Esophagus muscularis mucosa (tissue), 4 donors: ENCODE measurements at regions not wholly inside any gene's neighbourhood (a gene's known extent, or its start where the extent isn't known, plus 50 kb on each side); places are given as distances from the start of the nearest gene placed in this dataset.
"Not testable (repeated sequence)": the region's sequence is repeated elsewhere in the genome, so short reads cannot be mapped to it uniquely, and the experiment has no call there.

ENCODE experiments used
- DNase-seq: peaks from one replicate; pipeline ENCODE4 v3.0.0-alpha.2; 2017; ENCODE audit errors: extremely low spot score
- H3K27ac ChIP-seq, 4 donors: fragments of 200-600 bp; sonication (generic); replicated peaks in 1 of 4; 1 replicate in 3 of 4; 2 replicates in 1 of 4; pipeline ENCODE4 v1.5.1; 2016 to 2019; ENCODE audit warnings: mild to moderate bottlenecking in 1 of 4
- H3K27me3 ChIP-seq, 4 donors: fragments of 200-600 bp; sonication (generic); one replicate each; pipeline versions ENCODE4 v1.5.1 to v1.6.0; 2016 to 2019
- H3K36me3 ChIP-seq, 4 donors: fragments of 200-600 bp; sonication (generic); one replicate each; pipeline ENCODE4 v1.5.1; 2016 to 2019
- H3K4me1 ChIP-seq, 4 donors: fragments of 200-600 bp; sonication (generic); one replicate each; pipeline ENCODE4 v1.5.1; 2016 to 2019
- H3K4me3 ChIP-seq, 4 donors: fragments of 200-600 bp; sonication (generic); 1 replicate in 2 of 4; 2 replicates in 2 of 4; pipeline ENCODE4 v1.5.1; 2016 to 2019; ENCODE audit warnings: mild to moderate bottlenecking in 4 of 4, moderate library complexity in 1 of 4
- H3K9me3 ChIP-seq, 4 donors: fragments of 200-600 bp; sonication (generic); 1 replicate in 3 of 4; 2 replicates in 1 of 4; pipeline ENCODE4 v1.5.1; 2016 to 2019
- CTCF ChIP-seq, 3 experiments: fragments of 200-600 bp in 2 of 3; fragments of 450-650 bp in 1 of 3; sonication (generic) in 2 of 3; IDR thresholded peaks; one replicate each; pipeline ENCODE4 v1.5.1; 2017 to 2019; ENCODE audit warnings: antibody characterized with exemption in 3 of 3, mild to moderate bottlenecking in 2 of 3, moderate library complexity in 1 of 3
- EP300 ChIP-seq: sonication (generic); formaldehyde crosslinking; IDR thresholded peaks from one replicate; pipeline ENCODE4 v1.6.1; 2017; ENCODE audit warnings: antibody characterized with exemption
- POLR2A ChIP-seq: fragments of 450-650 bp; IDR thresholded peaks from one replicate; pipeline ENCODE4 v1.6.1; 2017; ENCODE audit warnings: antibody characterized with exemption, moderate library complexity, mild to moderate bottlenecking, low read depth
- POLR2AphosphoS5 ChIP-seq, 2 donors: sonication (generic); formaldehyde crosslinking; IDR thresholded peaks; one replicate each; pipeline ENCODE4 v1.6.1; 2017; ENCODE audit warnings: antibody characterized with exemption in 2 of 2
- WGBS: methylation state at CpG from one replicate; pipeline ENCODE4 v1.1.5; 2018; 5-methylcytosine and 5-hydroxymethylcytosine counted together
- intact Hi-C: fragments of 100-400 bp; cut with DNase I; formaldehyde crosslinking; loops from one replicate; pipeline ENCODE4 v1.15.1; 2023

- Histone ChIP-seq H3K27me3 (no peaks in the 10 kb centered on the region), H3K4me1 (peaks cover 8 to 24% (median 12%) of the 10 kb centered on the region in 4 donors), H3K27ac (no peak overlapping the region), H3K36me3 (no peaks in the 10 kb centered on the region), H3K9me3 (no peaks in the 10 kb centered on the region), H3K4me3 (no peak overlapping the region)
- TF ChIP-seq EP300: no peak
- TF ChIP-seq POLR2AphosphoS5 (IDR thresholded peaks at IDR 0.05): no peak
- TF ChIP-seq POLR2A: no peak
- no peak for TF ChIP-seq CTCF (IDR thresholded peaks at IDR 0.05)
- whole genome bisulfite sequencing: 50% methylated on average over 2 of the region's 2 CpGs
- intact Hi-C loops: no loop called here
- DNase-seq: no peak
Measured at GRCh38 chr10:20596911-20597310, 300.2 kb downstream of the NEBL start.

GRCh38 chr10:20596065-20596755 is 300.9 kb downstream of the NEBL start:
- Histone ChIP-seq H3K27ac (no peak overlapping the region), H3K4me3 (no peak overlapping the region), H3K9me3 (no peaks in the 10 kb centered on the region), H3K36me3 (no peaks in the 10 kb centered on the region), H3K27me3 (no peaks in the 10 kb centered on the region), H3K4me1 (peaks cover 8 to 24% (median 12%) of the 10 kb centered on the region in 4 donors)
- 54% methylated on average over 1 of the region's 1 CpG for WGBS
- no peak for DNase-seq
- TF ChIP-seq POLR2AphosphoS5 (IDR thresholded peaks at IDR 0.05) (no peak), EP300 (no peak), POLR2A (no peak), CTCF (IDR thresholded peaks at IDR 0.05) (no peak)
- intact Hi-C loops: no loop called here

GRCh38 chr10:20593649-20594048 is 303.5 kb downstream of the NEBL start:
- no peak overlapping the region for H3K4me3 ChIP-seq
- TF ChIP-seq CTCF (IDR thresholded peaks at IDR 0.05): no peak
- no peak for TF ChIP-seq POLR2A
- TF ChIP-seq POLR2AphosphoS5 (IDR thresholded peaks at IDR 0.05): no peak
- TF ChIP-seq EP300: no peak
- H3K9me3 ChIP-seq: no peaks in the 10 kb centered on the region
- no peaks in the 10 kb centered on the region for H3K27me3 ChIP-seq
- no peak overlapping the region for H3K27ac ChIP-seq
- no peaks in the 10 kb centered on the region for H3K36me3 ChIP-seq
- peaks cover 8 to 20% (median 12%) of the 10 kb centered on the region in 4 donors for H3K4me1 ChIP-seq
- 98% methylated on average over 3 of the region's 3 CpGs for WGBS
- no peak for DNase-seq
- intact Hi-C loops: no loop called here

- Histone ChIP-seq H3K4me1 (no peaks in the 10 kb centered on the region), H3K36me3 (no peaks in the 10 kb centered on the region), H3K27ac (no peak overlapping the region), H3K27me3 (no peaks in the 10 kb centered on the region), H3K9me3 (peaks cover 0 to 14% (median 10%) of the 10 kb centered on the region in 4 donors), H3K4me3 (no peak overlapping the region)
- 79% methylated on average over 1 of the region's 1 CpG for WGBS
- no peak for DNase-seq
- TF ChIP-seq CTCF (IDR thresholded peaks at IDR 0.05) (no peak), EP300 (no peak), POLR2A (no peak), POLR2AphosphoS5 (IDR thresholded peaks at IDR 0.05) (no peak)
- intact Hi-C loops: no loop called here
Measured at GRCh38 chr10:20582041-20582440, 315.1 kb downstream of the NEBL start.

GRCh38 chr10:20573924-20574323 is 323.2 kb downstream of the NEBL start:
- H3K4me3 ChIP-seq: no peak overlapping the region
- H3K27me3 ChIP-seq: no peaks in the 10 kb centered on the region
- H3K27ac ChIP-seq: no peak overlapping the region
- 76% methylated on average over 2 of the region's 2 CpGs for WGBS
- no peak for DNase-seq
- TF ChIP-seq POLR2A (no peak), POLR2AphosphoS5 (IDR thresholded peaks at IDR 0.05) (no peak), EP300 (no peak)
- no peaks in the 10 kb centered on the region for H3K4me1 ChIP-seq
- H3K36me3 ChIP-seq: no peaks in the 10 kb centered on the region
- intact Hi-C loops: no loop called here
- H3K9me3 ChIP-seq: no peaks in the 10 kb centered on the region

- intact Hi-C loops, H3K27me3 ChIP-seq, H3K9me3 ChIP-seq, H3K36me3 ChIP-seq, H3K4me3 ChIP-seq, DNase-seq, H3K27ac ChIP-seq: not testable (repeated sequence)
- H3K4me1 ChIP-seq: peaks cover 0 to 18% (median 9%) of the 10 kb centered on the region in 4 donors
- 96% methylated on average over 7 of the region's 7 CpGs for whole genome bisulfite sequencing
Measured at GRCh38 chr10:20555990-20556389, 341.1 kb downstream of the NEBL start.
